Testis (tissue), 2 donors: ENCODE measurements at regions not wholly inside any gene's neighbourhood (a gene's known extent, or its start where the extent isn't known, plus 50 kb on each side); places are given as distances from the start of the nearest gene placed in this dataset.

Experiments
- POLR2A ChIP-seq: fragments of 450-650 bp; IDR thresholded peaks from one replicate; pipeline ENCODE4 v1.6.1; 2017; ENCODE audit warnings: antibody characterized with exemption, mild to moderate bottlenecking, moderate library complexity
- TF ChIP-seq, protein P1 (sequence below), 3 experiments: fragments of 450-650 bp in 2 of 3; fragments of 200-600 bp in 1 of 3; sonication (generic) in 1 of 3; IDR thresholded peaks; one replicate each; pipeline ENCODE4 v1.5.1; 2016 to 2019; ENCODE audit warnings: antibody characterized with exemption in 3 of 3, mild to moderate bottlenecking in 2 of 3, moderate library complexity in 1 of 3

DNA sequence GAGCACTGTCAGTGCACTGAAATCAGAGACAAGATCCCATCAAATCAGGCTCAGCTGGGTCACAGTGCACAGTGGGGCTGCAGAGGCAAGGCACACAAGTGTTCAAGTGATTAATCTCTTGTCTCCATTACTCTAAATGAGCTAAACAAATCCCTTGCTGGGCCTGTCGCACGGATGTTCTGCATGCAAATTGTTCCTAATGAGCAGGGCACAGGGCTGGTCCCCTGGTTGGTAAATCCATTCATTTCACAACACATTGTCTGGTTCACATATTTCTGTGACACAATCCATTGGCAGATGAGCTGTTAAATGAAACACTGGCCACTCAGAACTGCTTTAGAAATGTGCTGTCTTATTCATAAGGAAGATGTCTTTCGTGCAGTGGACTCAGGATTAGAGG lies 167.9 kb upstream of the BRINP1 start:
- TF ChIP-seq, protein P1, sequence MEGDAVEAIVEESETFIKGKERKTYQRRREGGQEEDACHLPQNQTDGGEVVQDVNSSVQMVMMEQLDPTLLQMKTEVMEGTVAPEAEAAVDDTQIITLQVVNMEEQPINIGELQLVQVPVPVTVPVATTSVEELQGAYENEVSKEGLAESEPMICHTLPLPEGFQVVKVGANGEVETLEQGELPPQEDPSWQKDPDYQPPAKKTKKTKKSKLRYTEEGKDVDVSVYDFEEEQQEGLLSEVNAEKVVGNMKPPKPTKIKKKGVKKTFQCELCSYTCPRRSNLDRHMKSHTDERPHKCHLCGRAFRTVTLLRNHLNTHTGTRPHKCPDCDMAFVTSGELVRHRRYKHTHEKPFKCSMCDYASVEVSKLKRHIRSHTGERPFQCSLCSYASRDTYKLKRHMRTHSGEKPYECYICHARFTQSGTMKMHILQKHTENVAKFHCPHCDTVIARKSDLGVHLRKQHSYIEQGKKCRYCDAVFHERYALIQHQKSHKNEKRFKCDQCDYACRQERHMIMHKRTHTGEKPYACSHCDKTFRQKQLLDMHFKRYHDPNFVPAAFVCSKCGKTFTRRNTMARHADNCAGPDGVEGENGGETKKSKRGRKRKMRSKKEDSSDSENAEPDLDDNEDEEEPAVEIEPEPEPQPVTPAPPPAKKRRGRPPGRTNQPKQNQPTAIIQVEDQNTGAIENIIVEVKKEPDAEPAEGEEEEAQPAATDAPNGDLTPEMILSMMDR (IDR thresholded peaks at IDR 0.05): no peak
- no peak for TF ChIP-seq POLR2A
